LoVo (cell line): ENCODE measurements at regions not wholly inside any gene's neighbourhood (a gene's known extent, or its start where the extent isn't known, plus 50 kb on each side); places are given as distances from the start of the nearest gene placed in this dataset.
"Not testable (repeated sequence)": the region's sequence is repeated elsewhere in the genome, so short reads cannot be mapped to it uniquely, and the experiment has no call there.

ENCODE experiments used
- DNase-seq: peaks from one replicate; pipeline ENCODE4 v3.0.0-alpha.2; 2016; ENCODE audit warnings: low spot score

DNA sequence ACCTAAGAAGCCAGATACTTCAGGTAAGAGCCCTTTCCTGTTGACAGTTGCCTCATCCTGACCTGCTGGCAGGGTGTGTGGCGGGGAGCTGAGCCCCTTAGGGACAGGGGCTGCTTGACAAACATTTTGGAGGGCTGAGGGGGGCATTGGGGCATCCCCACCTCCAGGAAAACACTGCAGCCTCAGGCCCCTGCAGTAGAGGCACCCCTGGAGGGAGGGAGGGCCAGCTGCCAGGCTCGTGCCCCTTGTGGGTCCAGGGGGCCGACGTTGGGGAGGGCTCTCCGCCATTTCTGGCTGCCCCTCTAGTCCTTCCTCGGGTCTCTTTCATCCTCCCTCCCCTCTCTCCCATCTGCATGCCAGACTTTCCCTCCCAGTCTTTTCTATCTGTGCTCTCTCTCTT, 177.3 kb downstream of the RPS24 start:
- no peak for DNase-seq

DNA sequence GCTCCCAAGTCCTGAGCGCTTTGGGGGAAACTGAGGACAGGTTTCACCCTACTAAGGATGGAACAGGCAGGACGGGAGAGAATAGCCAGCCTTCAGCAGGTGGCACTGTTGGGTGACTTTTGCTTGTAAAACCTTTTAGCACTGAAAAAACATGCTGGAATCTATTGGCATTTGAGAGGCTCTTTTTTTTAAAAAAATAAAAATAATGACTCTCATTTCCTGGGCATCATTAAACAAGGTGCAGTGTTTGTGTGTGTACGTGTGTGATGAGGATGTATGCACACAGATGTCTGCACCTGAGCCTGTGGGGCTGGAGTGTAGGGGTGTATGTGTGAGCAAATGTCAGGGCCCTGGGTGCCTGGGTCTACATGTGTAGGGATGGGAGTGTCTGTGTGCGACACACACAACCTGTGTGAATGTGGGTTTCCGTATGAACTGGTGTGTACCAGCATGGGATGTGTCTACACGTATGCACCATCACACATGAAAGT, 177.9 kb downstream of the RPS24 start:
- no peak for DNase-seq

DNA sequence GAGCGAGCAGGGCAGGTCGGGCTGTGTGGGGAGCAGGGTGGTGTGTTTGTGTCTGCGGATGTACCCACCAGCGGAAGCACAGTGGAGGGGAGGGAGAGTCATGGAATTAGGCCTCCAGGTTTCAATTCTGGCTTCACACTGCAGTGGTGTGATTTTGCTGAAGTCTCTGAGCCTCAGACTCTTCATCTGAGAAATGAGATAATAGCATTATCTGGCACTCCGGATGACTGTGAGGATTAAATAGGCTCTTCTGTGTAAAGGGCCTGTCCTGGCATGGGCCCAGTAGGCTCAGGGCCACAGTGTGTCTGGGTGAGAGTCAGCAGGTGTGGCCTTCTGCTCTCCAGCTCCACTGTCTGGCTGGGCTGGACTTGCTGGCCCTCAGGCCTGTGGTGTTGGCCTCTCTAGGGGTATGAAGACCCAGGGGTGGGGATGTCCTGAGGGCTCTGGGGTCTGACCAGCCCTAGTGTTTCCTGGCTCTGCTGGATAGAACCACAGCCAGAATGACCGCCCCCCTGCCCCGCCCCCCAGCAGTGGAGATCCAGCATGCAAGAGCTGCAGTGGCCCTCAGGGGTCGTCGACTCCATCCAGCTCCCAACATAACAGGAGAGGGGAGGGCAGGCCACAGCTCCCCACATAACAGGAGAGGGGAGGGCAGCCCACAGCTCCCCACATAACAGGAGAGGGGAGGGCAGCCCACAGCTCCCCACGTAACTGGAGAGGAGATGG, 178.6 kb downstream of the RPS24 start:
- DNase-seq, result no peak

DNA sequence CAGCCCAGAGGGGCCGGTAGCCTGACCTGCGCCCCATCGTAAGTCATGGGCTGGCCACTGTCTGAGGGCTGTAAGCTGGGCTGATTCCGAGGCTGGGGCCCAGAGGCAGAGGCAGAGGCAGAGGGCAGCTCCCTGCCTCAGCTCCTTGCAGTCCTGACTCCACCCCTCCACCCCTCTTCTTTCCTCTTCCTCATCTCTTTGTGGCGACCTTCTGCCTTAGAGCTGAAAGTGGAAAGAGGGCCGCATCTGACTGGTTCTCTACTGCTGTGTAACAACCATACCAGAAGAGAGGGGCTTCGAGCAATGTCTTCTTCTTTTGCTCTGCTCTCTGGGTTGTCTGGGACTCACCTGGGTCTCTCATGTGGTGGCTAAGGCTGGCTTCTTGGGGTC, 179.1 kb downstream of the RPS24 start:
- DNase-seq, result no peak

DNA sequence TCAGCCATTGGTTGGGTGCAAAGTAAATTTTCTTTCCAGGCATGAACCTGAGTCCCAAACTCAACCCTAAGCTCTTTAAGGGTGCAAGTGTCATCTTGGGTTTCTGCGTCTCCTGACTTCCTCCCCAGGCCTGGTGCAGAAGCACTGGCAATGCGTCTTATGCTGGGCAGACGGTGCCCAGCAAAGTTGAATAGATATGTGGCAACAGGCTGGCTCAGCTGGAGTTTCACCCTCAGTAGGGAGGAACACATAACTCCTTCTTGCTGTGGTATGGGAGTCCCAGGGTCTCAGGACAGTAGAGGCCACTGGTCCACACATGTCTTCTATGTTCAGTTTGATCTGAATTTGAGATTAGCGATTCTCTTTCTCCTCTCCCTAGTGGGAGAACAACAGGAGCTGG, 181.3 kb downstream of the RPS24 start:
- DNase-seq, result no peak

DNA sequence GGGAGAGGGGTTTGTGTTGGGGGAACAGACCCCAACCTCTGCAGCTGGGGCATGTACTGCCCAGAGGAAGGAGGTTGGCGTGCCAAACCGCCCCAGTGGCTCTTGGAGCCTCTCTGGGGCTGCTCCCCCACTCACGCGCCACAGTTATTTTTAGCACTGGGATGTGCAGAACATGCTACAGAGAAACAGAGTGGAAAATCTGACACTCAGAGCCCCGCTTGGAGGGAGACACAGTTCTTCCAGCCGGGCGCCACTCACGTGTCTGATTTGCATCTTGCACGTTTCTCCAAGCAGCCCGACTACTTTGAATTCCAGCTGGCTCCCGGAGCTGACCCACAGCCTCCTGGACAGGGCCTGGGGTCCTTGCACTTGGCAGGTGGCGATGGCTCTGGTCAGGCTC, 182.0 kb downstream of the RPS24 start:
- DNase-seq, result no peak

DNA sequence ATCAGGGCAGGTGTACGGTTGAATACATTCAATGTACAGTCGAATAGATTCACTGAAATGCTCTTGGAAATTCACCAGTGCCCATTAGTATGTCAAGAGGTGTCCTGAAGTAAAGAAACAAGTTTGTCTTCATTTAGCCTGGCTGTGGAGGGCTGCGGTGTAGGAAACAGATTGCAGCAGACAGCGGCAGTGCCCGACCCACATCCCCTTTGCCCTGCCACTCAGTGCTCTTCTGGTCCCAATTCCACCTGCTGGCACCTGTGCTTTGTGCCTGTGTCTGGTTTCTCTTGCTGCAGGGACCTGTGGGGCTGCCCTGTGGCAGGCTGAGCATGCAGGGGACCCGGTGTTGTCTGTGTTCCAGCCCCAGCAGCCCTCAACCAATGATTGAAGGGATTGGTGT, 183.7 kb downstream of the RPS24 start:
- no peak for DNase-seq

DNA sequence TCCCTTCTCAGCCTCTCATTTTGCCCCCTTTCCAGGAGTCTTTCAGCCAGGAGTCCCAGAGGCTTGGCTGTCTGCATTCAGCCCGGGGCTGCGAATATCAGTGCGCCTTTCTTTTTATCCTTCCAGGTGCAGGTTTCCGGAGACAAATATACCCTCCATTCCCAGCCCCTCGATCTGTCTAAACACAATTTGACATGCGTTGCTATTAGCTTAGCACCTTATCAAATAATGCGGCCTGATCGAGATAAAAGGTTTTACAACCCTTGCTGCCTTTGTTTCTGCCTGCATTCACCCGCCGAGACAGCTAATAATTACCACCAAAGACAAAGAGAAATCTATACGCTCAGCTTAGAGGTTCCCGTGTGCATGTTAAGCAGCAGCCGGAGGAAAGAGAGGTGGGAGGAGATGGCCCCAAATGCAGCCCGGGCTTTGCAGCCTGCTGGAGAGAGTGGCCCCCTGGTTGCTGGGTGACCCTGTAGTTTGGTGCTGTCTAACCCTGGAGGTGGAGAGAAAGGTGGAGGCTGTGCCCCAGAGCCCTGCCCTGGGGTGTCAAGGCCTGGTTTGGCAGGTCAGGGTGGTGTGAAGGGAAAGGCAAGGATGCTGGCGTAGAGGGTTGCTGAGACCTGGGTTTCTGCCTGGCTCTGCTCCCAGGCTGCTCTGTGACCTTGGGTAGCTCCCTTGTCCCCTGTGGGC, 185.3 kb downstream of the RPS24 start:
- DNase-seq, result no peak

DNA sequence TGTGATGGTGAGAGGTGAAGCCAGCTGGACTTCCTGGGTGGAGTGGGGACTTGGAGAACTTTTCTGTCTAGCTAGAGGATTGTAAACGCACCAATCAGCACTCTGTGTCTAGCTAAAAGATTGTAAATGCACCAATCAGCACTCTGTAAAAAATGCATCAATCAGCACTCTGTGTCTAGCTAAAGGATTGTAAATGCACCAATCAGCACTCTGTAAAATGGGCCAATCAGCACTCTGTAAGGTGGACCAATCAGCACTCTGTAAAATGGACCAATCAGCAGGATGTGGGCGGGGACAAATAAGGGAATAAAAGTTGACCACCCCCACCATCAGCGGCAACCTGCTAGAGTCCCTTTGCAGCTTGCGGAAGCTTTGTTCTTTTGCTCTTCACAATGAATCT, 185.9 kb downstream of the RPS24 start:
- not testable (repeated sequence) for DNase-seq

DNA sequence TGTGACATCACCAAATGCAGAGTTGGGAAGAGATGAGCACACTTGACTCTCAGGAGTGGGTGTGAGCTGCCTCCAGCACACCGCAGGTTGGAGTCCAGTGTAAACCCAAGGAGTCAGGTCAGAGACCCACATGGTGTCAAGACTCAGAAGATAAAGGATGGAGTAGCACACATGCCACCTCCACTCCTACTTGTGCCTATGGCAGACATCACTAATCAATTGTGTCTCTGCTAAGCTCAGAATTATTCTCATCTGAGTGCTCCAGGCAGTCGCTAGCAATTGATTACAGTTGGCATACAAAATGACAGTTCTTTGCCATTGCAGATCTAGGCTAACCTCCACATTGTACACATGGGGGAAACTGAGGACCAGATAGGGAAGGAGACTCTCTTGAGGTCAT, 187.1 kb downstream of the RPS24 start:
- no peak for DNase-seq

DNA sequence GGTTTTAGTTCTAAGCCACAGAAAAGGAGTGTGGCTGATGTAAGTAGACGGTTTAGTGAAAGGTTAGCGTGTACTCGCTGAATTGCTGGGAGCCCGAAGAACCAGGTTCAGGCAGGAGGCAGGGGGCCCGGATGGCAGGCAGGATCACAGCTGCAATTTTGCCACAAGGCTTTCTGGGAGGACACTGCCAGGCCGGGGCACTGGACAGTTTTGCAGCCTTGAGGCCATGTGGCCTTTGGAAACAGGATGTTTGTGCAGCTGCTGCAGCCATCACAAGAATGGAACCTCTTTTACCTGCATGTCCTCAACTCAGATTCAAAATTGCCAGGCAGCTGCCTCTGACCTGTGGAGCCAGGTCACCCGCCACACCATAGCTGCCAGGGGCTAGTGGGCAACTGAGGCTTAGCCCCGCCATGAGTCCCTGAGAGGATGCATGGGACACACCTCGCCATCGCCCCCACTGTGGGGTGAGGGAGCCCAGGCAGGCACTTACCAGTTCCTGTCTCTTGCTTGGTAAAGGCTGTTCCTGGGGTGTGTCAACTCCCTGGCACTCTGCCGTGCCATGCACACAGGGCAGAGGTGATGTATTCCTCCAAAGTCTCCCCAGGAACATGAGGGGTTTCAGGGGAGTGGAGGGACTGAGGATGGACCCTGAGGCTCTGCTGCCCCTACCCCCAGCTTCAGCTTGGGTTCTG, 188.6 kb downstream of the RPS24 start:
- DNase-seq, result no peak

DNA sequence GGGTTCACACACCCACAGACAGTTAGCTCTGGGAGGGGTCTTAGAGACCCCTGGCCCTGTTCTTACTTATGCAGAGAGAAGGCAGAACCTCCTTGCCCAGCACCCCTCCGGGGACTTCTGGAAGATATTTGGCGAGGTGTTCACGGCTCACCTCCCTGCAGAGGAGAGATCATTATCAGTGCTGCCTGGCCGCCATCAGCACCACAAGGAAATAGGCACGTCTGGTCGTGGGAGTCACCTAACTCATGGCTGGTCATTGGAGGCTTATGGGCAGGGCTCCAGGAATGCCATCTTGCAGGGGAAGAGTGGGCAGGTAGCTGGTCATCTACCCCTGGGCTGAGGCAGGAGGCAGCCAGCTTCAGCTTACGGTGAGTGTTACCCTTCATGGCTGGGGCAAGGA, 189.4 kb downstream of the RPS24 start:
- no peak for DNase-seq

DNA sequence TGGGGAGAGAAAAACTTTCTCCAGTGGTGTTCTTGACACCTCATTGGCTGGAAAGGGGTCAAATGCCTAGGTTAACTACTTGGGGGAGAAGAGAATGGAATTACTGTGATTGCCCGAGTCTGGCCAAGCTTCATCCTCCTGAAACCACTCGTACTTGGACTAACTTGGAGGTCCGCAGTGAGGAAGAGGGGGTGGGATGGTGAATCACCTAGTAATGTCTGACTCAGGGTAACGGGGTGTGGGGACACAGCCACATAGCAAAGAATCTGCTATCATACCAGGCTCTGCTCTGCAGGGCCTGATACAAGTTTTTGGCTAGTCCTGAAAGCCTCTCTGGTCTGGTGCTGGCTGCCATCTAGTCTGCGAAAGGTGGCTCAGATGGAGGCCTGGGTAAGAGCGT, 190.9 kb downstream of the RPS24 start:
- no peak for DNase-seq

DNA sequence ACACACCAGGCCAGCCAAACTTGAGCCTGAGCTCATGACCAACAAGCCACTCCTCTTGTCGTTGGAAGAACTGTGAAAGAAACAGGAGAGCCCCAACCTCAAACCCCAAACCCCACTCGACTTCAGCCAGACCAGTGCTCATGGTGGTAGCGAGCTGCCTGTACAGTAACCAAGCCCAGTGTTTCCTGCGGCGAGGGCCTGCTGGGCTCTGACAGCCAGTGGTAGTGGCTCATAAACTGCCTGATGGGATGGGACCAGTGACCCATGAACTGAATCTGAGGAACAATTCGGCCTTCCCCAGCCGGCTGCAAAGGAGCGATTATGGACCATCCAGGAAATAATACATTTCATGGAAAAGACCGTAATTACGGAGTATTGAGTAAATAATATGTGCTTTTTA, 191.9 kb downstream of the RPS24 start:
- no peak for DNase-seq

DNA sequence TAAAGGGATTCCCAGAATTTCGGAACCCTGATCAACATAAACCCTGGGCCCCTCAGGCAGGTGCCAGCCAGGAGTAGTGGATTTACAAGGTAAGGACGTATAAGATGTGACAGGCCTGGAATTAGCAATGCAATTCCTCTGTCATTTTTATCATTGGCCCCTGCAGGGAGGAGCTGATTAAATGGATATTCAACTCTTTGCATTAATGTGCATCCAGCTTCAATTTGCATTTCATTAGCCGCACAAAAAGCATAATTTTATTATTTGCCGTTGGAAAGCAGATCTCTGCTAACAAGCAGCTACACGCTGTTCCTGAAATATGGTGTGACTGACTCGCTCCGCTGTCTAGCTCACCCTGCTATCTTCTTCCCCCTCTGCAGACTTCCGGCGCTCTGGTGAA, 195.8 kb downstream of the RPS24 start:
- no peak for DNase-seq

DNA sequence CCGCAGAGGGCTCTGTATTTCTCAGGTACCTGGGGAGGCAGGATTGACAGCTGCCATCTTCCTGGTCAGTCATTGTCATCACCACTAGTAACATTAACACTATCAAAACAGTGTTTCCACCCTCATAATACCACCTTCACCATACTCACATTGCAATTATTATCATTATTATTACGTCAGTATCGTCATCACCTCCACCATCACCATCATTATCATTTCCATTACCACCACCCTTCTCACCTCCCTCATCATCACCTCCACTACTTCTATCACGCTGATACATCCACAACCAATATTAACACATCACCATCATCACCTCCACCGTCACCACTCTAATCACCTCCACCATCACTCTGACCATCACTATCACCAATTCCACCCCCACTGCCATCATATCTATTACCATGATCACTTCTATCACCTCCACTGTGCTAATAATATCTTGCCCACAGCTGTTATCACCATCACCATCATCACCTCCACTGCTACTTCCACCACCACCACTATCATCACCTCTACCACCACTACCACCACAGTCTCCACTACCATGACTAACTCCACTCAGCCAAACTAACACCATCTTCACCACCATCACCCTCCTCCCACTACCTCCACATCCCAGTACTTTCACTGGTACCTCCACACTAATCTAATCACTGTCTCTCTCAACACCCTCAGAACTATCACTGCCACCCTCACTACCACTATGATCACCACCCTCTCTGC, 196.4 kb downstream of the RPS24 start:
- DNase-seq, result no peak

DNA sequence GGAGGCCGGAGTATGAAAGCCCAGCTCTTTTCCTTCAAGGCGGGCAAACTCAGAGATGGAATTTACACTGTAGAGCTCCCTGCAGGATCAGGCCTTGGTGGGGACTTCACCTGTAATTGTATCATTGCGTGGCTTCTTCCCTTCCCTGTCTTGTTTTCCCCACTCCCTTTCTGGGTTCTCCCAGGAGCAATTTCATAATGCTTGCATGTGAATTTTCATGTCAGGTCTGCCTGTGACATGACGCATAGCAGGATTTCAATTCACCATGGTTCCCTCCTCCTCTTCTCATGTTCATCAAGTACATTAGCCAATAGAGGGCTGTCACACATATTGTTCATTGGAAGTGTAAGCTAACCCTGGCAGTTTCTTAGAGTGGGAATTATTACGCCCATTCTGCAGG, 197.7 kb downstream of the RPS24 start:
- no peak for DNase-seq

DNA sequence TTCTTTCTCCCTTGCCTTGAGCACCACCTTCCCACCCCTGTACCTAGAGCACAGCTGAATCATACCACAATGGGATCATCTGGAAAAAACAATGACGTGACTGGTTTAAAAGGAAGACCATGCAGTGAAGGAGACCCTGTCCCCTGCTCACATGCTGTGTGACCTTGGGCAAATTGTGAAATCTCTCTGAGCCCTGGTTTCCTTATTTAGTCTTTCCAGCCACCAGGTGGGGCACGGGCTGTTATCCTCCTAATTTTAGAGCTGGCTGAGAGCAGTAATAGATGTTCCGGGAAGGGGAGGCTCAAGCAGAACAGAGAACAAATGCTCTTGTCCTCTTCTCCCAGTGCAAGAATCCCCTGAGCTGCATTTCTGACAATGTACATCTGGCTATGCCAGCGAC, 198.3 kb downstream of the RPS24 start:
- DNase-seq, result no peak

DNA sequence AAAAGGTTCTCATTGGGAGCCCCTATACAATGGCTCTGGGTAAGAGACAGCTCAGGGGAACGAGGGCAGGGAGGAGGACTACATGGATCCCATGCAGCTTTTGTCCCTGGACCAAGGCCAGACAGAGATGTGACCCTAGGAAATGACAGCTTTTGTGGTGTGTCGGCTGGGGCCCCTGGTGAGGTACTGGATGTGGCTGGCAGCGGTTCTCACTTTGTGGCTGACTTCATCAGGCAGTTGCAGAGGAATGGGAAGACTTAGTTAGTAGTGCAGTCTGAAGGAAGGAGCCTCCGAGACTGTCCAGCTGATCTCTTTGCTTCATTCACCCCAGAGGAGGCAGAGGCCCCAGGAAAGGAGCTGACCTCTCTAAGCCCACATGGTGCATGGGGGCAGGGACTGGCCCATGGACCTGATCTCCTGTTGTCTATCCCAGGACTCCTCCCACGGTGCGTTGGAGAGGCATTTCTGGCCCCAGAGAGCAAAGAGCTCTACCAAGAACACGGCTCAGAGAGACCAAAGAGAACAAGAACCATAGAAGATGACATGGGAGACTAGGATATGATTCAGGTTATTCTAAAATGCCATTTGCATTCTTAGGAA, 202.9 kb downstream of the RPS24 start:
- no peak for DNase-seq

DNA sequence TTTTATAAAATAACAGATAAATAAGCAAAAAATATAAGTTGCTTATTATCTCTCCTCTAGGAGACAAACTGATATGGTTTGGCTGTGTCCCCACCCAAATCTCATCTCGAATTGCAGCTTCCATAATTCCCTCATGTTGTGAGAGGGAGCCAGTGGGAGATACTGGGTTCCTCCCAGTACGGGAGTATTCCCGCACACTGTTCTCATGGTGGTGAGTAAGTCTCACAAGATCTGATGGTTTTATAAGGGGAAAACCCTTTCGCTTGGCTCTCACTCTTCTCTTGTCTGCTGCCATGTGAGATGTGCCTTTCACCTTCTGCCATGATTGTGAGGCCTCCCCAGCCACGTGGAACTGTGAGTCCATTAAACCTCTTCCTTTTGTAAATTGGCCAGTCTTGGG, 204.3 kb downstream of the RPS24 start:
- DNase-seq, result not testable (repeated sequence)

DNA sequence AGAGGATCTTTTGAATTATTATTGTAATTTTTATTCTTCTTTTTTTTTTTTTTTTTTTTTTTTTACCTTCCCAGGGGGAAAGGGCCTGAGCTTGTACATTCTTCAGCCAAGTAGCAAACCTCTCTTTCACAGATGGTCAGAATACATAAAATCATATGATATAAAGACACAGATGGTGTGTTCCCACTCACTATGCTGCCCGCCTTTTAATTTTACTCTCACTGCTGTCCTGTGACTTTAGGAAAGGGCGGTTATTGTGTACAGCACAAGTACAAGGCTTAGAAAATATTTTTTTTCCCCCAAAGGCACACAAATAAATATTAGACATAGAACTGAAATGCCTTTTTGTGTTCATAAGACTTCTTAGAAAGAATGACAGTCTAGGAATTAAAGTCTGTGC, 213.6 kb downstream of the RPS24 start:
- no peak for DNase-seq

DNA sequence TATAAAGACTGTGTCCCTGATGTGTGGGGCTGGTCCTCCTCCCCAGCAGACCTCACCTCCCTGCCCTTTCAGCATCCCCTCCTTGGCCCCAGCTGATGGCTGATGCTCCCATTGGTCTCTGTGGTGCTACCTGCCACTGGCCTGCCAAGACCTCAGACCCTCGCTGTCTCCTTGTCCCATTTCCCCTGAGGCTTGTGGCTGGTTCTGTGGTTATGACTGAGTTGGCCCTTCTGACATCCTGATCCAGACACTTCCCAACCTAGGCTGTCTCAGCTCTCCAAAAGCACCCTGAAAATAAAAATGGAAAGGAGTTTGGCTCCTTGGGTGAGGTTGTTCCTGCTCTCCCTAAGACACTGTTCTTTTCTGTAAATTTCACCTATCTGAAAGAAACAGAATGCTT, 214.2 kb downstream of the RPS24 start:
- no peak for DNase-seq
